Liver (tissue), 8 donors: ENCODE measurements at regions not wholly inside any gene's neighbourhood (a gene's known extent, or its start where the extent isn't known, plus 50 kb on each side); places are given as distances from the start of the nearest gene placed in this dataset.
"Not testable (repeated sequence)": the region's sequence is repeated elsewhere in the genome, so short reads cannot be mapped to it uniquely, and the experiment has no call there.

Experiments used
- DNase-seq: peaks from one replicate; pipeline ENCODE4 v3.0.0-alpha.2; 2017; ENCODE audit warnings: low spot score
- H3K27ac ChIP-seq, 2 donors: one replicate each; pipeline ENCODE4 v1.7.0; 2013; ENCODE audit warnings: inconsistent platforms in 2 of 2, low read length in 2 of 2, control low read depth in 1 of 2, low read depth in 1 of 2, mild to moderate bottlenecking in 1 of 2
- H3K27me3 ChIP-seq, 4 donors: one replicate each; pipeline versions ENCODE4 v1.6.1 to v1.7.0; 2013; ENCODE audit warnings: low read length in 3 of 4, inconsistent platforms in 1 of 4, mild to moderate bottlenecking in 1 of 4, moderate library complexity in 1 of 4; ENCODE audit not compliant: control insufficient read depth in 4 of 4, insufficient read depth in 4 of 4
- H3K36me3 ChIP-seq, 4 donors: one replicate each; pipeline versions ENCODE4 v1.6.1 to v1.7.0; 2013; ENCODE audit warnings: low read length in 3 of 4, mild to moderate bottlenecking in 3 of 4, low read depth in 1 of 4, moderate library complexity in 1 of 4; ENCODE audit not compliant: control insufficient read depth in 4 of 4, insufficient read depth in 3 of 4
- H3K4me1 ChIP-seq, 4 donors: one replicate each; pipeline versions ENCODE4 v1.6.1 to v1.7.0; 2013; ENCODE audit warnings: low read length in 3 of 4, mild to moderate bottlenecking in 3 of 4, moderate library complexity in 1 of 4; ENCODE audit not compliant: control insufficient read depth in 4 of 4, insufficient read depth in 4 of 4
- H3K4me3 ChIP-seq, 3 donors: one replicate each; pipeline versions ENCODE4 v1.6.1 to v1.7.0; 2013; ENCODE audit warnings: low read length in 3 of 3, control low read depth in 1 of 3, low read depth in 1 of 3, mild to moderate bottlenecking in 1 of 3
- H3K9ac ChIP-seq, 2 donors: one replicate each; pipeline ENCODE4 v1.7.0; 2013; ENCODE audit warnings: low read length in 2 of 2, mild to moderate bottlenecking in 2 of 2, moderate library complexity in 2 of 2, control low read depth in 1 of 2, low read depth in 1 of 2
- H3K9me3 ChIP-seq, 4 donors: one replicate each; pipeline versions ENCODE4 v1.6.1 to v1.7.0; 2013; ENCODE audit warnings: low read length in 3 of 4; ENCODE audit not compliant: control insufficient read depth in 4 of 4
- EGR1 ChIP-seq, 2 donors: IDR thresholded peaks; 2 replicates each; pipeline ENCODE4 v1.6.1; 2016 to 2018; ENCODE audit warnings: antibody characterized with exemption in 2 of 2, low read depth in 2 of 2
- FOXA2 ChIP-seq: IDR thresholded peaks from 2 replicates; pipeline ENCODE4 v1.6.1; 2016; ENCODE audit warnings: antibody characterized with exemption
- HNF4A ChIP-seq, 2 donors: conservative IDR thresholded peaks; 2 replicates each; pipeline ENCODE4 v1.6.1; 2016; ENCODE audit warnings: antibody characterized with exemption in 2 of 2, mild to moderate bottlenecking in 2 of 2
- HNF4G ChIP-seq: IDR thresholded peaks from 2 replicates; pipeline ENCODE4 v1.6.1; 2016; ENCODE audit warnings: antibody characterized with exemption
- JUND ChIP-seq, 2 donors: IDR thresholded peaks; 2 replicates each; pipeline ENCODE4 v1.6.1; 2016; ENCODE audit warnings: antibody characterized with exemption in 2 of 2
- NR2F2 ChIP-seq: IDR thresholded peaks from 2 replicates; pipeline ENCODE4 v1.6.1; 2016; ENCODE audit warnings: antibody characterized with exemption
- RXRA ChIP-seq, 2 donors: IDR thresholded peaks; 2 replicates each; pipeline ENCODE4 v1.6.1; 2017 to 2018; ENCODE audit warnings: antibody characterized with exemption in 2 of 2, mild to moderate bottlenecking in 1 of 2
- SP1 ChIP-seq: IDR thresholded peaks from 2 replicates; pipeline ENCODE4 v1.6.1; 2018; ENCODE audit warnings: antibody characterized with exemption, mild to moderate bottlenecking
- TAF1 ChIP-seq: conservative IDR thresholded peaks from 2 replicates; pipeline ENCODE4 v1.6.1; 2016; ENCODE audit warnings: antibody characterized with exemption, mild to moderate bottlenecking
- WGBS: extraction: QIAGEN DNeasy Blood & Tissue Kit; methylation state at CpG from one replicate; pipeline ENCODE4 v1.1.7; 2013; 5-methylcytosine and 5-hydroxymethylcytosine counted together
- TF ChIP-seq, protein P1 (sequence below): IDR thresholded peaks from 2 replicates; pipeline ENCODE4 v1.6.1; 2016; ENCODE audit warnings: antibody characterized with exemption
- TF ChIP-seq, protein P2 (sequence below): IDR thresholded peaks from 2 replicates; pipeline ENCODE4 v1.6.1; 2016; ENCODE audit warnings: antibody characterized with exemption
- TF ChIP-seq, protein P3 (sequence below): fragments of 150-350 bp; IDR thresholded peaks from 2 replicates; pipeline ENCODE4 v1.5.1; 2017; ENCODE audit warnings: improper control_type of control experiment, low read depth, low read length; ENCODE audit not compliant: missing input control
- TF ChIP-seq, protein P4 (sequence below): IDR thresholded peaks from 2 replicates; pipeline ENCODE4 v1.6.1; 2016; ENCODE audit warnings: antibody characterized with exemption
- TF ChIP-seq, protein P5 (sequence below): IDR thresholded peaks from 2 replicates; pipeline ENCODE4 v1.6.1; 2016; ENCODE audit warnings: antibody characterized with exemption, mild to moderate bottlenecking
- donor health status: healthy.
- donor health status: healthy.
- donor health status: healthy.
- donor health status: healthy.
- donor health status: healthy.

DNA sequence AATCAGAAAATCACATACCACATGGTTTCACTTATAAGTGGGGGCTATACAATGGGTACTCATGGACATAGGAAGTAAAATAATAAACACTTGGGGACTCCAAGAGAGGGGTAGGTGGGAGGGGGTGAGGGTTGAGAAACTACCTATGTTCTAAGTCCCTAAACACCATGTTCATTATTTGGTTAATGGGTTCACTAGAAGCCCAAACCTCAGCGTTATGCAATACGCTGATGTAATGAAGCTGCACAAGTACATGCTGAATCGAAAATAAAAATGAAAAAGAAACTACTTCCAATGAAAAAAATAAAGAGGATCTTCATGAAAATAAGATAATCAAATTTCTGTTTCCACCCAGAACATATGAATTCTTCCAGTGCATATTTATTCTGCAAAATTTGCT lies 208.5 kb downstream of the TMEM161B start:
- no peak overlapping the region for H3K27ac ChIP-seq
- no peak for DNase-seq
- H3K9me3 ChIP-seq = peaks cover 0 to 2% (median 0%) of the 10 kb centered on the region in 4 donors
- TF ChIP-seq, protein P1, sequence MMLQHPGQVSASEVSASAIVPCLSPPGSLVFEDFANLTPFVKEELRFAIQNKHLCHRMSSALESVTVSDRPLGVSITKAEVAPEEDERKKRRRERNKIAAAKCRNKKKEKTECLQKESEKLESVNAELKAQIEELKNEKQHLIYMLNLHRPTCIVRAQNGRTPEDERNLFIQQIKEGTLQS = peak; percentile 58
- TF ChIP-seq TAF1 = no peak
- no peak for TF ChIP-seq FOXA2
- peak overlapping the region in 1 of 3 donors; percentile 19 for H3K4me3 ChIP-seq
- no peak overlapping the region for H3K9ac ChIP-seq
- H3K36me3 ChIP-seq = no peaks in the 10 kb centered on the region
- H3K4me1 ChIP-seq = peaks cover 0 to 4% (median 0%) of the 10 kb centered on the region in 4 donors
- 39% methylated on average over 3 of the region's 3 CpGs for WGBS
- no peaks in the 10 kb centered on the region for H3K27me3 ChIP-seq

DNA sequence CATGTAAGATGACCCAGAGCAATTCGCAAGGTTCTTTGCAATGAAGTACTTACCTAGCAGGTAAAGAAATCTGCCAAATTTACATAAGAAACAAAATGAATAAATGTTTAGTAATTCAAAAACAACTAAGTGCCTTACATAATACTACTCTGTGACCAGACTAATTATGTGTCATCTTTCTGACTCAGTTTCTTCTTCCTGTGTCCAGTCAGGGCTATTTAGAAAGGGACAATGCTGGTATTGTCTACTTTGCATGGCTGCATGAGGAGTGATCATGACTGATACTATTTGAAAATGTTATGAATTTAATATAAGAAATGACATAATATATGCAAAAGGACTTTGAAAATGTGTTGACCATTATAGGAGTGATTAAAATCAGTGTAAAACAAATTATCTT lies 210.0 kb downstream of the TMEM161B start:
- Histone ChIP-seq H3K27me3 (no peaks in the 10 kb centered on the region), H3K9ac (no peak overlapping the region), H3K4me3 (no peak overlapping the region), H3K9me3 (peaks cover 0 to 2% (median 0%) of the 10 kb centered on the region in 4 donors), H3K36me3 (no peaks in the 10 kb centered on the region), H3K4me1 (peaks cover 0 to 4% (median 0%) of the 10 kb centered on the region in 4 donors), H3K27ac (no peak overlapping the region)
- no peak for DNase-seq
- TF ChIP-seq HNF4A (conservative IDR thresholded peaks at IDR 0.05) (no peak), NR2F2 (no peak), RXRA (IDR thresholded peaks at IDR 0.05) (no peak), FOXA2 (no peak), SP1 (no peak), JUND (IDR thresholded peaks at IDR 0.05) (no peak), HNF4G (no peak), EGR1 (IDR thresholded peaks at IDR 0.05; ENCODE audit: low read depth in 2 of 2) (no peak)
- TF ChIP-seq, protein P2, sequence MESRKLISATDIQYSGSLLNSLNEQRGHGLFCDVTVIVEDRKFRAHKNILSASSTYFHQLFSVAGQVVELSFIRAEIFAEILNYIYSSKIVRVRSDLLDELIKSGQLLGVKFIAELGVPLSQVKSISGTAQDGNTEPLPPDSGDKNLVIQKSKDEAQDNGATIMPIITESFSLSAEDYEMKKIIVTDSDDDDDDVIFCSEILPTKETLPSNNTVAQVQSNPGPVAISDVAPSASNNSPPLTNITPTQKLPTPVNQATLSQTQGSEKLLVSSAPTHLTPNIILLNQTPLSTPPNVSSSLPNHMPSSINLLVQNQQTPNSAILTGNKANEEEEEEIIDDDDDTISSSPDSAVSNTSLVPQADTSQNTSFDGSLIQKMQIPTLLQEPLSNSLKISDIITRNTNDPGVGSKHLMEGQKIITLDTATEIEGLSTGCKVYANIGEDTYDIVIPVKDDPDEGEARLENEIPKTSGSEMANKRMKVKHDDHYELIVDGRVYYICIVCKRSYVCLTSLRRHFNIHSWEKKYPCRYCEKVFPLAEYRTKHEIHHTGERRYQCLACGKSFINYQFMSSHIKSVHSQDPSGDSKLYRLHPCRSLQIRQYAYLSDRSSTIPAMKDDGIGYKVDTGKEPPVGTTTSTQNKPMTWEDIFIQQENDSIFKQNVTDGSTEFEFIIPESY = no peak
- TF ChIP-seq, protein P3, sequence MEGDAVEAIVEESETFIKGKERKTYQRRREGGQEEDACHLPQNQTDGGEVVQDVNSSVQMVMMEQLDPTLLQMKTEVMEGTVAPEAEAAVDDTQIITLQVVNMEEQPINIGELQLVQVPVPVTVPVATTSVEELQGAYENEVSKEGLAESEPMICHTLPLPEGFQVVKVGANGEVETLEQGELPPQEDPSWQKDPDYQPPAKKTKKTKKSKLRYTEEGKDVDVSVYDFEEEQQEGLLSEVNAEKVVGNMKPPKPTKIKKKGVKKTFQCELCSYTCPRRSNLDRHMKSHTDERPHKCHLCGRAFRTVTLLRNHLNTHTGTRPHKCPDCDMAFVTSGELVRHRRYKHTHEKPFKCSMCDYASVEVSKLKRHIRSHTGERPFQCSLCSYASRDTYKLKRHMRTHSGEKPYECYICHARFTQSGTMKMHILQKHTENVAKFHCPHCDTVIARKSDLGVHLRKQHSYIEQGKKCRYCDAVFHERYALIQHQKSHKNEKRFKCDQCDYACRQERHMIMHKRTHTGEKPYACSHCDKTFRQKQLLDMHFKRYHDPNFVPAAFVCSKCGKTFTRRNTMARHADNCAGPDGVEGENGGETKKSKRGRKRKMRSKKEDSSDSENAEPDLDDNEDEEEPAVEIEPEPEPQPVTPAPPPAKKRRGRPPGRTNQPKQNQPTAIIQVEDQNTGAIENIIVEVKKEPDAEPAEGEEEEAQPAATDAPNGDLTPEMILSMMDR = no peak
- TF ChIP-seq, protein P4, sequence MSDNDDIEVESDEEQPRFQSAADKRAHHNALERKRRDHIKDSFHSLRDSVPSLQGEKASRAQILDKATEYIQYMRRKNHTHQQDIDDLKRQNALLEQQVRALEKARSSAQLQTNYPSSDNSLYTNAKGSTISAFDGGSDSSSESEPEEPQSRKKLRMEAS = no peak
- TF ChIP-seq, protein P1 = no peak
- TF ChIP-seq, protein P5, sequence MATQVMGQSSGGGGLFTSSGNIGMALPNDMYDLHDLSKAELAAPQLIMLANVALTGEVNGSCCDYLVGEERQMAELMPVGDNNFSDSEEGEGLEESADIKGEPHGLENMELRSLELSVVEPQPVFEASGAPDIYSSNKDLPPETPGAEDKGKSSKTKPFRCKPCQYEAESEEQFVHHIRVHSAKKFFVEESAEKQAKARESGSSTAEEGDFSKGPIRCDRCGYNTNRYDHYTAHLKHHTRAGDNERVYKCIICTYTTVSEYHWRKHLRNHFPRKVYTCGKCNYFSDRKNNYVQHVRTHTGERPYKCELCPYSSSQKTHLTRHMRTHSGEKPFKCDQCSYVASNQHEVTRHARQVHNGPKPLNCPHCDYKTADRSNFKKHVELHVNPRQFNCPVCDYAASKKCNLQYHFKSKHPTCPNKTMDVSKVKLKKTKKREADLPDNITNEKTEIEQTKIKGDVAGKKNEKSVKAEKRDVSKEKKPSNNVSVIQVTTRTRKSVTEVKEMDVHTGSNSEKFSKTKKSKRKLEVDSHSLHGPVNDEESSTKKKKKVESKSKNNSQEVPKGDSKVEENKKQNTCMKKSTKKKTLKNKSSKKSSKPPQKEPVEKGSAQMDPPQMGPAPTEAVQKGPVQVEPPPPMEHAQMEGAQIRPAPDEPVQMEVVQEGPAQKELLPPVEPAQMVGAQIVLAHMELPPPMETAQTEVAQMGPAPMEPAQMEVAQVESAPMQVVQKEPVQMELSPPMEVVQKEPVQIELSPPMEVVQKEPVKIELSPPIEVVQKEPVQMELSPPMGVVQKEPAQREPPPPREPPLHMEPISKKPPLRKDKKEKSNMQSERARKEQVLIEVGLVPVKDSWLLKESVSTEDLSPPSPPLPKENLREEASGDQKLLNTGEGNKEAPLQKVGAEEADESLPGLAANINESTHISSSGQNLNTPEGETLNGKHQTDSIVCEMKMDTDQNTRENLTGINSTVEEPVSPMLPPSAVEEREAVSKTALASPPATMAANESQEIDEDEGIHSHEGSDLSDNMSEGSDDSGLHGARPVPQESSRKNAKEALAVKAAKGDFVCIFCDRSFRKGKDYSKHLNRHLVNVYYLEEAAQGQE = no peak
- 98% methylated on average over 1 of the region's 1 CpG for WGBS

DNA sequence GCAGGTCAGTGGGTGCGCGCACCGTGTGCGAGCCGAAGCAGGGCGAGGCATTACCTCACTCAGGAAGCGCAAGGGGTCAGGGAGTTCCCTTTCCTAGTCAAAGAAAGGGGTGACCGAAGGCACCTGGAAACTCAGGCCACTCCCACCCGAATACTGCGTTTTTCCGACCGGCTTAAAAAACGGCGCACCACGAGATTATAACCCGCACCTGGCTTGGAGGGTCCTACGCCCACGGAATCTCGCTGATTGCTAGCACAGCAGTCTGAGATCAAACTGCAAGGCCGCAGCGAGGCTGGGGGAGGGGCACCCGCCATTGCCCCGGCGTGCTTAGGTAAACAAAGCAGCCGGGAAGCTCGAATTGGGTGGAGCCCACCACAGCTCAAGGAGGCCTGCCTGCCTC lies 216.2 kb downstream of the TMEM161B start:
- not testable (repeated sequence) for H3K4me3 ChIP-seq, H3K27me3 ChIP-seq, H3K9ac ChIP-seq, H3K4me1 ChIP-seq, DNase-seq, H3K36me3 ChIP-seq, H3K27ac ChIP-seq, H3K9me3 ChIP-seq
- WGBS = 67% methylated on average over 26 of the region's 26 CpGs
